Testis (tissue), 2 donors: ENCODE measurements at regions not wholly inside any gene's neighbourhood (a gene's known extent, or its start where the extent isn't known, plus 50 kb on each side); places are given as distances from the start of the nearest gene placed in this dataset.

ENCODE experiments used
- POLR2A ChIP-seq: fragments of 450-650 bp; IDR thresholded peaks from one replicate; pipeline ENCODE4 v1.6.1; 2017; ENCODE audit warnings: antibody characterized with exemption, mild to moderate bottlenecking, moderate library complexity
- TF ChIP-seq, protein P1 (sequence below), 3 experiments: fragments of 450-650 bp in 2 of 3; fragments of 200-600 bp in 1 of 3; sonication (generic) in 1 of 3; IDR thresholded peaks; one replicate each; pipeline ENCODE4 v1.5.1; 2016 to 2019; ENCODE audit warnings: antibody characterized with exemption in 3 of 3, mild to moderate bottlenecking in 2 of 3, moderate library complexity in 1 of 3

DNA sequence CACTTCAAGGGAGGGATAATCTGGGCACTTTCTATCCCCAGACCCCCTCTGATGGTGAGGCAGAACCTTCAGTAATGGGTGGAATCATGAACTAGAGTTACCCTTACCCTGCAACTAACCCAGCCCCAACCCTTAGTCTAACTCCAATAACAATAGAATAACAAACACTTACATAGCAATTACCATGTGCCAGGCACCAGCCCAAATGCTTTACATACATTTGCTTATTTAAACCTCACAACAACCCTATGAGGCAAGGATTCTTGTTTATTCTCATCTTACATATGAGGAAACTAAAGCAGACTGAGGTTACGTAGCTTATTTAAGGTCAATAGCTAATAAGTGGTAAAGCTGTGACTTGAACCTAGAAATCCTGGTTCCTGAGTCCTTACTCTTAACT lies 132.8 kb downstream of the CYP26B1 start:
- TF ChIP-seq, protein P1, sequence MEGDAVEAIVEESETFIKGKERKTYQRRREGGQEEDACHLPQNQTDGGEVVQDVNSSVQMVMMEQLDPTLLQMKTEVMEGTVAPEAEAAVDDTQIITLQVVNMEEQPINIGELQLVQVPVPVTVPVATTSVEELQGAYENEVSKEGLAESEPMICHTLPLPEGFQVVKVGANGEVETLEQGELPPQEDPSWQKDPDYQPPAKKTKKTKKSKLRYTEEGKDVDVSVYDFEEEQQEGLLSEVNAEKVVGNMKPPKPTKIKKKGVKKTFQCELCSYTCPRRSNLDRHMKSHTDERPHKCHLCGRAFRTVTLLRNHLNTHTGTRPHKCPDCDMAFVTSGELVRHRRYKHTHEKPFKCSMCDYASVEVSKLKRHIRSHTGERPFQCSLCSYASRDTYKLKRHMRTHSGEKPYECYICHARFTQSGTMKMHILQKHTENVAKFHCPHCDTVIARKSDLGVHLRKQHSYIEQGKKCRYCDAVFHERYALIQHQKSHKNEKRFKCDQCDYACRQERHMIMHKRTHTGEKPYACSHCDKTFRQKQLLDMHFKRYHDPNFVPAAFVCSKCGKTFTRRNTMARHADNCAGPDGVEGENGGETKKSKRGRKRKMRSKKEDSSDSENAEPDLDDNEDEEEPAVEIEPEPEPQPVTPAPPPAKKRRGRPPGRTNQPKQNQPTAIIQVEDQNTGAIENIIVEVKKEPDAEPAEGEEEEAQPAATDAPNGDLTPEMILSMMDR (IDR thresholded peaks at IDR 0.05): no peak
- TF ChIP-seq POLR2A: no peak
